GM23338 (cell line): ENCODE measurements at regions not wholly inside any gene's neighbourhood (a gene's known extent, or its start where the extent isn't known, plus 50 kb on each side); places are given as distances from the start of the nearest gene placed in this dataset.

Source experiments
- ATAC-seq: fragments of 200-7000 bp; cut with Tn5 transposase; 3 replicates; pipeline ENCODE4 v1.9.1; 2020
- DNase-seq: peaks from one replicate; pipeline ENCODE4 v3.0.0-alpha.2; 2015; ENCODE audit warnings: low spot score
- H2AFZ ChIP-seq: fragments of 200-600 bp; sonication (generic); 2 replicates; pipeline ENCODE4 v1.8.0; 2016; ENCODE audit warnings: antibody characterized with exemption, mild to moderate bottlenecking, moderate library complexity
- H3F3A ChIP-seq: fragments of 200-600 bp; sonication (generic); replicated peaks from 2 replicates; pipeline ENCODE4 v1.8.0; 2017; ENCODE audit warnings: antibody characterized with exemption, mixed run types, low read depth
- H3K27ac ChIP-seq: fragments of 200-600 bp; sonication (generic); 2 replicates; pipeline ENCODE4 v1.6.1; 2016; ENCODE audit warnings: low read depth
- H3K27me3 ChIP-seq: fragments of 200-600 bp; sonication (generic); 2 replicates; pipeline ENCODE4 v1.8.0; 2016; ENCODE audit warnings: mild to moderate bottlenecking, mixed run types, moderate library complexity; ENCODE audit not compliant: insufficient read depth
- H3K36me3 ChIP-seq: fragments of 200-600 bp; sonication (generic); 2 replicates; pipeline ENCODE4 v1.8.0; 2016; ENCODE audit warnings: mild to moderate bottlenecking; ENCODE audit not compliant: insufficient read depth
- H3K4me1 ChIP-seq: fragments of 200-600 bp; sonication (generic); 2 replicates; pipeline ENCODE4 v1.8.0; 2016; ENCODE audit warnings: mild to moderate bottlenecking, moderate library complexity; ENCODE audit not compliant: insufficient read depth
- H3K4me2 ChIP-seq: fragments of 200-600 bp; sonication (generic); 2 replicates; pipeline ENCODE4 v1.7.1; 2017; ENCODE audit warnings: mixed run types
- H3K4me3 ChIP-seq: fragments of 200-600 bp; sonication (generic); 2 replicates; pipeline ENCODE4 v1.6.1; 2016; ENCODE audit warnings: mixed run types
- H3K79me2 ChIP-seq: fragments of 200-600 bp; sonication (generic); replicated peaks from 2 replicates; pipeline ENCODE4 v1.8.0; 2017; ENCODE audit warnings: mild to moderate bottlenecking; ENCODE audit not compliant: insufficient read depth
- H3K9me2 ChIP-seq: fragments of 200-600 bp; sonication (generic); 2 replicates; pipeline ENCODE4 v1.8.0; 2017; ENCODE audit not compliant: insufficient read depth
- H4K20me1 ChIP-seq: fragments of 200-600 bp; sonication (generic); replicated peaks from 2 replicates; pipeline ENCODE4 v1.8.0; 2017; ENCODE audit warnings: mild to moderate bottlenecking; ENCODE audit not compliant: insufficient read depth
- H3K27ac Mint-ChIP-seq: 2 replicates; pipeline ENCODE4 v1.8.0; 2020; ENCODE audit warnings: inconsistent platforms, mild to moderate bottlenecking, moderate library complexity, mixed read lengths
- H3K27me3 Mint-ChIP-seq: 3 replicates; pipeline ENCODE4 v1.8.0; 2022; ENCODE audit warnings: low read depth, mild to moderate bottlenecking, moderate library complexity, mixed read lengths, inconsistent platforms; ENCODE audit not compliant: insufficient read depth, poor library complexity
- H3K36me3 Mint-ChIP-seq: 3 replicates; pipeline ENCODE4 v1.8.0; 2021; ENCODE audit warnings: low read depth, mild to moderate bottlenecking, inconsistent platforms, moderate library complexity, mixed read lengths
- H3K4me1 Mint-ChIP-seq: 3 replicates; pipeline ENCODE4 v1.8.0; 2020; ENCODE audit warnings: mild to moderate bottlenecking, inconsistent platforms, mixed read lengths
- H3K4me3 Mint-ChIP-seq: 3 replicates; pipeline ENCODE4 v1.8.0; 2021; ENCODE audit warnings: moderate library complexity, mild to moderate bottlenecking, inconsistent platforms, mixed read lengths
- H3K9me3 Mint-ChIP-seq: 3 replicates; pipeline ENCODE4 v1.8.0; 2020; ENCODE audit warnings: moderate library complexity, mild to moderate bottlenecking, inconsistent platforms, mixed read lengths
- CREB1 ChIP-seq: fragments of 250-450 bp; sonication (Bioruptor Pico); IDR thresholded peaks from 2 replicates; pipeline ENCODE4 v1.5.0; 2020; ENCODE audit warnings: low read depth, mild to moderate bottlenecking, moderate library complexity
- EZH2 ChIP-seq: fragments of 200-600 bp; sonication (generic); IDR thresholded peaks from one replicate; pipeline ENCODE4 v1.8.0; 2017; ENCODE audit warnings: antibody characterized with exemption, mild to moderate bottlenecking, low read depth; ENCODE audit not compliant: unreplicated experiment
- EZH2phosphoT487 ChIP-seq: fragments of 200-600 bp; sonication (generic); IDR thresholded peaks from one replicate; pipeline ENCODE4 v1.8.1; 2018; ENCODE audit warnings: antibody characterized with exemption; ENCODE audit not compliant: unreplicated experiment
- JUNB ChIP-seq: IDR thresholded peaks from one replicate; pipeline ENCODE4 v1.6.1; 2016; ENCODE audit warnings: antibody characterized with exemption; ENCODE audit not compliant: unreplicated experiment
- NANOG ChIP-seq: IDR thresholded peaks from 2 replicates; pipeline ENCODE4 v1.6.1; 2016; ENCODE audit warnings: antibody characterized with exemption, borderline replicate concordance
- POLR2AphosphoS5 ChIP-seq: IDR thresholded peaks from 2 replicates; pipeline ENCODE4 v1.6.1; 2016; ENCODE audit warnings: antibody characterized with exemption, low read depth
- STAT1 ChIP-seq: IDR thresholded peaks from one replicate; pipeline ENCODE4 v1.6.1; 2016; ENCODE audit warnings: antibody characterized with exemption; ENCODE audit not compliant: unreplicated experiment
- ZNF114 ChIP-seq: fragments of 250-450 bp; sonication (Bioruptor Pico); IDR thresholded peaks from 2 replicates; pipeline ENCODE4 v1.5.0; 2020; ENCODE audit warnings: mild to moderate bottlenecking, moderate library complexity
- ZNF331 ChIP-seq: fragments of 250-450 bp; sonication (Bioruptor Pico); IDR thresholded peaks from 2 replicates; pipeline ENCODE4 v1.5.0; 2020; ENCODE audit warnings: low read depth, mild to moderate bottlenecking, moderate library complexity
- TF ChIP-seq, protein P1 (sequence below): IDR thresholded peaks from 2 replicates; pipeline ENCODE4 v1.6.1; 2016; ENCODE audit warnings: antibody characterized with exemption
- TF ChIP-seq, protein P2 (sequence below): fragments of 250-450 bp; sonication (Bioruptor Pico); IDR thresholded peaks from 2 replicates; pipeline ENCODE4 v1.5.0; 2020; ENCODE audit warnings: mild to moderate bottlenecking, moderate library complexity
- TF ChIP-seq, protein P3 (sequence below): IDR thresholded peaks from one replicate; pipeline ENCODE4 v1.6.1; 2018; ENCODE audit warnings: antibody characterized with exemption; ENCODE audit not compliant: unreplicated experiment
- TF ChIP-seq, protein P4 (sequence below), 2 experiments: fragments of 200-600 bp in 1 of 2; sonication (generic) in 1 of 2; conservative IDR thresholded peaks; 2 replicates each; pipeline versions ENCODE4 v1.5.1 to v1.6.1; 2016 to 2017; ENCODE audit warnings: antibody characterized with exemption in 2 of 2, low read depth in 2 of 2, mild to moderate bottlenecking in 2 of 2, moderate library complexity in 1 of 2

DNA sequence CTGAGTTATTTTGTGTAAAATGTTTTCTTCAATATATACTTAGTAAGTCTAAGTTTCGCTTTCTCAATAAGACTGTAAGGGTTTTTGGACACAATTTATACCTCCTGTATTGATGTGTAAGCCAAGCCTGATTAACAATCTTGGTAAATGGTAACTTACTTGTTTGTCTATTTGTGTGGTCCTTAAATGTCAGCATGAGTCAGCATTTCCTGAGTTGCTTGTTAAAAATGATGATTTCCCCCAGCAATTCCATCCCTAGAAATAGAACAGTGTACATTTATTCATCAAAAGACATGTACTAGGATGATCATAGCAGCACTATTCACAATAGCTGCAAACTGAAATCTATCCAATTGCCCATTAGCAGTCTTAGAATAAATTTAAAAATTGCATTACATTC lies 53.4 kb upstream of the LRIG1 start:
- H3K9me3 Mint-ChIP-seq = peaks cover 7% of the 10 kb centered on the region
- H3K27ac Mint-ChIP-seq = peak overlapping the region; percentile 62; the same call in 1 of the 2 replicates
- H4K20me1 ChIP-seq = no peaks in the 10 kb centered on the region
- H3K4me3 Mint-ChIP-seq = no peak overlapping the region
- no peaks in the 10 kb centered on the region for H3K27me3 ChIP-seq
- peaks cover 33% of the 10 kb centered on the region for H3K4me1 Mint-ChIP-seq
- no peaks in the 10 kb centered on the region for H3K79me2 ChIP-seq
- no peaks in the 10 kb centered on the region for H3F3A ChIP-seq
- no peaks in the 10 kb centered on the region for H3K27me3 Mint-ChIP-seq
- no peaks in the 10 kb centered on the region for H3K9me2 ChIP-seq
- H3K4me1 ChIP-seq = peaks cover 34% of the 10 kb centered on the region
- H3K4me2 ChIP-seq = no peak overlapping the region
- ATAC-seq (no peak), DNase-seq (no peak)
- no peak overlapping the region for H2AFZ ChIP-seq
- no peak overlapping the region for H3K4me3 ChIP-seq
- H3K36me3 ChIP-seq = no peaks in the 10 kb centered on the region
- TF ChIP-seq ZNF331 (CRISPR knock-in tag) (no peak), EZH2 (no peak), EZH2phosphoT487 (no peak), CREB1 (CRISPR knock-in tag) (no peak), JUNB (no peak), STAT1 (no peak), NANOG (no peak), POLR2AphosphoS5 (no peak), ZNF114 (CRISPR knock-in tag) (no peak)
- TF ChIP-seq, protein P1, sequence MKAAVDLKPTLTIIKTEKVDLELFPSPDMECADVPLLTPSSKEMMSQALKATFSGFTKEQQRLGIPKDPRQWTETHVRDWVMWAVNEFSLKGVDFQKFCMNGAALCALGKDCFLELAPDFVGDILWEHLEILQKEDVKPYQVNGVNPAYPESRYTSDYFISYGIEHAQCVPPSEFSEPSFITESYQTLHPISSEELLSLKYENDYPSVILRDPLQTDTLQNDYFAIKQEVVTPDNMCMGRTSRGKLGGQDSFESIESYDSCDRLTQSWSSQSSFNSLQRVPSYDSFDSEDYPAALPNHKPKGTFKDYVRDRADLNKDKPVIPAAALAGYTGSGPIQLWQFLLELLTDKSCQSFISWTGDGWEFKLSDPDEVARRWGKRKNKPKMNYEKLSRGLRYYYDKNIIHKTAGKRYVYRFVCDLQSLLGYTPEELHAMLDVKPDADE = no peak
- TF ChIP-seq, protein P2, sequence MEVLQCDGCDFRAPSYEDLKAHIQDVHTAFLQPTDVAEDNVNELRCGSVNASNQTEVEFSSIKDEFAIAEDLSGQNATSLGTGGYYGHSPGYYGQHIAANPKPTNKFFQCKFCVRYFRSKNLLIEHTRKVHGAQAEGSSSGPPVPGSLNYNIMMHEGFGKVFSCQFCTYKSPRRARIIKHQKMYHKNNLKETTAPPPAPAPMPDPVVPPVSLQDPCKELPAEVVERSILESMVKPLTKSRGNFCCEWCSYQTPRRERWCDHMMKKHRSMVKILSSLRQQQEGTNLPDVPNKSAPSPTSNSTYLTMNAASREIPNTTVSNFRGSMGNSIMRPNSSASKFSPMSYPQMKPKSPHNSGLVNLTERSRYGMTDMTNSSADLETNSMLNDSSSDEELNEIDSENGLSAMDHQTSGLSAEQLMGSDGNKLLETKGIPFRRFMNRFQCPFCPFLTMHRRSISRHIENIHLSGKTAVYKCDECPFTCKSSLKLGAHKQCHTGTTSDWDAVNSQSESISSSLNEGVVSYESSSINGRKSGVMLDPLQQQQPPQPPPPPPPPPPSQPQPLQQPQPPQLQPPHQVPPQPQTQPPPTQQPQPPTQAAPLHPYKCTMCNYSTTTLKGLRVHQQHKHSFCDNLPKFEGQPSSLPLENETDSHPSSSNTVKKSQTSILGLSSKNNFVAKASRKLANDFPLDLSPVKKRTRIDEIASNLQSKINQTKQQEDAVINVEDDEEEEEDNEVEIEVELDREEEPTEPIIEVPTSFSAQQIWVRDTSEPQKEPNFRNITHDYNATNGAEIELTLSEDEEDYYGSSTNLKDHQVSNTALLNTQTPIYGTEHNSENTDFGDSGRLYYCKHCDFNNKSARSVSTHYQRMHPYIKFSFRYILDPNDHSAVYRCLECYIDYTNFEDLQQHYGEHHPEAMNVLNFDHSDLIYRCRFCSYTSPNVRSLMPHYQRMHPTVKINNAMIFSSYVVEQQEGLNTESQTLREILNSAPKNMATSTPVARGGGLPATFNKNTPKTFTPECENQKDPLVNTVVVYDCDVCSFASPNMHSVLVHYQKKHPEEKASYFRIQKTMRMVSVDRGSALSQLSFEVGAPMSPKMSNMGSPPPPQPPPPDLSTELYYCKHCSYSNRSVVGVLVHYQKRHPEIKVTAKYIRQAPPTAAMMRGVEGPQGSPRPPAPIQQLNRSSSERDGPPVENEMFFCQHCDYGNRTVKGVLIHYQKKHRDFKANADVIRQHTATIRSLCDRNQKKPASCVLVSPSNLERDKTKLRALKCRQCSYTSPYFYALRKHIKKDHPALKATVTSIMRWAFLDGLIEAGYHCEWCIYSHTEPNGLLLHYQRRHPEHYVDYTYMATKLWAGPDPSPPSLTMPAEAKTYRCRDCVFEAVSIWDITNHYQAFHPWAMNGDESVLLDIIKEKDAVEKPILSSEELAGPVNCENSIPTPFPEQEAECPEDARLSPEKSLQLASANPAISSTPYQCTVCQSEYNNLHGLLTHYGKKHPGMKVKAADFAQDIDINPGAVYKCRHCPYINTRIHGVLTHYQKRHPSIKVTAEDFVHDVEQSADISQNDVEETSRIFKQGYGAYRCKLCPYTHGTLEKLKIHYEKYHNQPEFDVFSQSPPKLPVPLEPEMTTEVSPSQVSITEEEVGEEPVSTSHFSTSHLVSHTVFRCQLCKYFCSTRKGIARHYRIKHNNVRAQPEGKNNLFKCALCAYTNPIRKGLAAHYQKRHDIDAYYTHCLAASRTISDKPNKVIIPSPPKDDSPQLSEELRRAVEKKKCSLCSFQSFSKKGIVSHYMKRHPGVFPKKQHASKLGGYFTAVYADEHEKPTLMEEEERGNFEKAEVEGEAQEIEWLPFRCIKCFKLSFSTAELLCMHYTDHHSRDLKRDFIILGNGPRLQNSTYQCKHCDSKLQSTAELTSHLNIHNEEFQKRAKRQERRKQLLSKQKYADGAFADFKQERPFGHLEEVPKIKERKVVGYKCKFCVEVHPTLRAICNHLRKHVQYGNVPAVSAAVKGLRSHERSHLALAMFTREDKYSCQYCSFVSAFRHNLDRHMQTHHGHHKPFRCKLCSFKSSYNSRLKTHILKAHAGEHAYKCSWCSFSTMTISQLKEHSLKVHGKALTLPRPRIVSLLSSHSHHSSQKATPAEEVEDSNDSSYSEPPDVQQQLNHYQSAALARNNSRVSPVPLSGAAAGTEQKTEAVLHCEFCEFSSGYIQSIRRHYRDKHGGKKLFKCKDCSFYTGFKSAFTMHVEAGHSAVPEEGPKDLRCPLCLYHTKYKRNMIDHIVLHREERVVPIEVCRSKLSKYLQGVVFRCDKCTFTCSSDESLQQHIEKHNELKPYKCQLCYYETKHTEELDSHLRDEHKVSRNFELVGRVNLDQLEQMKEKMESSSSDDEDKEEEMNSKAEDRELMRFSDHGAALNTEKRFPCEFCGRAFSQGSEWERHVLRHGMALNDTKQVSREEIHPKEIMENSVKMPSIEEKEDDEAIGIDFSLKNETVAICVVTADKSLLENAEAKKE (CRISPR knock-in tag) = no peak
- TF ChIP-seq, protein P3, sequence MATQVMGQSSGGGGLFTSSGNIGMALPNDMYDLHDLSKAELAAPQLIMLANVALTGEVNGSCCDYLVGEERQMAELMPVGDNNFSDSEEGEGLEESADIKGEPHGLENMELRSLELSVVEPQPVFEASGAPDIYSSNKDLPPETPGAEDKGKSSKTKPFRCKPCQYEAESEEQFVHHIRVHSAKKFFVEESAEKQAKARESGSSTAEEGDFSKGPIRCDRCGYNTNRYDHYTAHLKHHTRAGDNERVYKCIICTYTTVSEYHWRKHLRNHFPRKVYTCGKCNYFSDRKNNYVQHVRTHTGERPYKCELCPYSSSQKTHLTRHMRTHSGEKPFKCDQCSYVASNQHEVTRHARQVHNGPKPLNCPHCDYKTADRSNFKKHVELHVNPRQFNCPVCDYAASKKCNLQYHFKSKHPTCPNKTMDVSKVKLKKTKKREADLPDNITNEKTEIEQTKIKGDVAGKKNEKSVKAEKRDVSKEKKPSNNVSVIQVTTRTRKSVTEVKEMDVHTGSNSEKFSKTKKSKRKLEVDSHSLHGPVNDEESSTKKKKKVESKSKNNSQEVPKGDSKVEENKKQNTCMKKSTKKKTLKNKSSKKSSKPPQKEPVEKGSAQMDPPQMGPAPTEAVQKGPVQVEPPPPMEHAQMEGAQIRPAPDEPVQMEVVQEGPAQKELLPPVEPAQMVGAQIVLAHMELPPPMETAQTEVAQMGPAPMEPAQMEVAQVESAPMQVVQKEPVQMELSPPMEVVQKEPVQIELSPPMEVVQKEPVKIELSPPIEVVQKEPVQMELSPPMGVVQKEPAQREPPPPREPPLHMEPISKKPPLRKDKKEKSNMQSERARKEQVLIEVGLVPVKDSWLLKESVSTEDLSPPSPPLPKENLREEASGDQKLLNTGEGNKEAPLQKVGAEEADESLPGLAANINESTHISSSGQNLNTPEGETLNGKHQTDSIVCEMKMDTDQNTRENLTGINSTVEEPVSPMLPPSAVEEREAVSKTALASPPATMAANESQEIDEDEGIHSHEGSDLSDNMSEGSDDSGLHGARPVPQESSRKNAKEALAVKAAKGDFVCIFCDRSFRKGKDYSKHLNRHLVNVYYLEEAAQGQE = no peak
- TF ChIP-seq, protein P4, sequence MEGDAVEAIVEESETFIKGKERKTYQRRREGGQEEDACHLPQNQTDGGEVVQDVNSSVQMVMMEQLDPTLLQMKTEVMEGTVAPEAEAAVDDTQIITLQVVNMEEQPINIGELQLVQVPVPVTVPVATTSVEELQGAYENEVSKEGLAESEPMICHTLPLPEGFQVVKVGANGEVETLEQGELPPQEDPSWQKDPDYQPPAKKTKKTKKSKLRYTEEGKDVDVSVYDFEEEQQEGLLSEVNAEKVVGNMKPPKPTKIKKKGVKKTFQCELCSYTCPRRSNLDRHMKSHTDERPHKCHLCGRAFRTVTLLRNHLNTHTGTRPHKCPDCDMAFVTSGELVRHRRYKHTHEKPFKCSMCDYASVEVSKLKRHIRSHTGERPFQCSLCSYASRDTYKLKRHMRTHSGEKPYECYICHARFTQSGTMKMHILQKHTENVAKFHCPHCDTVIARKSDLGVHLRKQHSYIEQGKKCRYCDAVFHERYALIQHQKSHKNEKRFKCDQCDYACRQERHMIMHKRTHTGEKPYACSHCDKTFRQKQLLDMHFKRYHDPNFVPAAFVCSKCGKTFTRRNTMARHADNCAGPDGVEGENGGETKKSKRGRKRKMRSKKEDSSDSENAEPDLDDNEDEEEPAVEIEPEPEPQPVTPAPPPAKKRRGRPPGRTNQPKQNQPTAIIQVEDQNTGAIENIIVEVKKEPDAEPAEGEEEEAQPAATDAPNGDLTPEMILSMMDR (conservative IDR thresholded peaks at IDR 0.05; ENCODE audit: low read depth in 2 of 2) = no peak
- H3K27ac ChIP-seq = no peak overlapping the region
- peaks cover 7% of the 10 kb centered on the region; the same call in 2 of the 3 replicates for H3K36me3 Mint-ChIP-seq
